Stimulated activated CD8-positive, alpha-beta memory T cell treated with anti-CD3 and anti-CD28 coated beads, Interleukin-15, amount 100 ng/mL, for 24 hours (primary cell): ENCODE measurements at regions not wholly inside any gene's neighbourhood (a gene's known extent, or its start where the extent isn't known, plus 50 kb on each side); places are given as distances from the start of the nearest gene placed in this dataset.

Source experiments
- DNase-seq: peaks from one replicate; pipeline ENCODE4 v3.0.0-alpha.2; 2020; ENCODE audit warnings: low read depth

- DNase-seq = no peak
These were observed 1905.3 kb upstream of the PIK3C3 start for GRCh38 chr18:40049716-40050115.

GRCh38 chr18:40048886-40049650 is 1906.0 kb upstream of the PIK3C3 start:
- no peak for DNase-seq

GRCh38 chr18:40048253-40048652 is 1906.8 kb upstream of the PIK3C3 start:
- DNase-seq = no peak

GRCh38 chr18:40046596-40046995 is 1908.4 kb upstream of the PIK3C3 start:
- DNase-seq = no peak

GRCh38 chr18:40041951-40042350 is 1913.1 kb upstream of the PIK3C3 start:
- DNase-seq = no peak

GRCh38 chr18:40040574-40040973 is 1914.5 kb upstream of the PIK3C3 start:
- no peak for DNase-seq

GRCh38 chr18:40037356-40037755 is 1917.7 kb upstream of the PIK3C3 start:
- no peak for DNase-seq

GRCh38 chr18:40036861-40037260 is 1918.2 kb upstream of the PIK3C3 start:
- no peak for DNase-seq

GRCh38 chr18:40035966-40036365 is 1919.1 kb upstream of the PIK3C3 start:
- DNase-seq = no peak

GRCh38 chr18:40032076-40032475 is 1923.0 kb upstream of the PIK3C3 start:
- DNase-seq = no peak

GRCh38 chr18:40031435-40031834 is 1923.6 kb upstream of the PIK3C3 start:
- DNase-seq = no peak

GRCh38 chr18:40019797-40020392 is 1935.1 kb upstream of the PIK3C3 start:
- DNase-seq = no peak

GRCh38 chr18:40018266-40018665 is 1936.8 kb upstream of the PIK3C3 start:
- no peak for DNase-seq

- DNase-seq = no peak
These were observed 1938.0 kb upstream of the PIK3C3 start for GRCh38 chr18:40017021-40017420.

- DNase-seq = no peak
These were observed 1938.6 kb upstream of the PIK3C3 start for GRCh38 chr18:40016405-40016804.

- DNase-seq = no peak
These were observed 1941.9 kb upstream of the PIK3C3 start for GRCh38 chr18:40013001-40013609.

- DNase-seq = no peak
These were observed 1943.8 kb upstream of the PIK3C3 start for GRCh38 chr18:40011201-40011600.

- no peak for DNase-seq
These were observed 1948.4 kb upstream of the PIK3C3 start for GRCh38 chr18:40006634-40007033.

- no peak for DNase-seq
These were observed 1950.8 kb upstream of the PIK3C3 start for GRCh38 chr18:40004246-40004645.

- DNase-seq = no peak
These were observed 1956.7 kb upstream of the PIK3C3 start for GRCh38 chr18:39998317-39998716.

- DNase-seq = no peak
These were observed 1960.5 kb upstream of the PIK3C3 start for GRCh38 chr18:39994498-39994897.

- DNase-seq = no peak
These were observed 1963.3 kb upstream of the PIK3C3 start for GRCh38 chr18:39991696-39992265.

- DNase-seq = no peak
These were observed 1964.5 kb upstream of the PIK3C3 start for GRCh38 chr18:39990540-39990939.
